Hematopoietic multipotent progenitor cell treated with erythropoietin and hydrocortisone succinate and interleukin-3 and kit ligand, for 4 days (in vitro differentiated cells): ENCODE measurements at regions not wholly inside any gene's neighbourhood (a gene's known extent, or its start where the extent isn't known, plus 50 kb on each side); places are given as distances from the start of the nearest gene placed in this dataset.

Experiments
- DNase-seq: peaks from one replicate; pipeline ENCODE4 v3.0.0-alpha.2; 2015

GRCh38 chr6:74145931-74146330, 449.9 kb downstream of the CD109 start:
- DNase-seq, result no peak

- no peak for DNase-seq
Measured at GRCh38 chr6:74137911-74138310, 441.9 kb downstream of the CD109 start.

GRCh38 chr6:74134327-74134726, 438.3 kb downstream of the CD109 start:
- DNase-seq, result no peak

GRCh38 chr6:74133073-74133472, 437.1 kb downstream of the CD109 start:
- DNase-seq, result no peak

GRCh38 chr6:74130641-74131040, 434.6 kb downstream of the CD109 start:
- DNase-seq, result no peak

- DNase-seq, result no peak
Measured at GRCh38 chr6:74128536-74128935, 432.5 kb downstream of the CD109 start.

GRCh38 chr6:74117113-74117512, 421.1 kb downstream of the CD109 start:
- DNase-seq, result no peak

GRCh38 chr6:74115674-74116073, 419.7 kb downstream of the CD109 start:
- no peak for DNase-seq

- DNase-seq, result no peak
Measured at GRCh38 chr6:74114428-74114827, 418.4 kb downstream of the CD109 start.

- no peak for DNase-seq
Measured at GRCh38 chr6:74113901-74114300, 417.9 kb downstream of the CD109 start.

GRCh38 chr6:74103417-74103816, 407.4 kb downstream of the CD109 start:
- DNase-seq, result no peak

GRCh38 chr6:74100719-74101287, 404.8 kb downstream of the CD109 start:
- no peak for DNase-seq

- no peak for DNase-seq
Measured at GRCh38 chr6:74096329-74096728, 400.3 kb downstream of the CD109 start.

- DNase-seq, result no peak
Measured at GRCh38 chr6:74093361-74093760, 397.4 kb downstream of the CD109 start.

- DNase-seq, result no peak
Measured at GRCh38 chr6:74091794-74092157, 395.8 kb downstream of the CD109 start.

- peak; percentile 69 for DNase-seq
Measured at GRCh38 chr6:74091136-74091793, 395.3 kb downstream of the CD109 start.

- DNase-seq, result peak; percentile 3
Measured at GRCh38 chr6:74087899-74088298, 391.9 kb downstream of the CD109 start.

- DNase-seq, result no peak
Measured at GRCh38 chr6:74075896-74076295, 379.9 kb downstream of the CD109 start.

- no peak for DNase-seq
Measured at GRCh38 chr6:74075323-74075722, 379.3 kb downstream of the CD109 start.

GRCh38 chr6:74074645-74075044, 378.6 kb downstream of the CD109 start:
- no peak for DNase-seq

- DNase-seq, result no peak
Measured at GRCh38 chr6:74073999-74074398, 378.0 kb downstream of the CD109 start.

- no peak for DNase-seq
Measured at GRCh38 chr6:74073429-74073828, 377.4 kb downstream of the CD109 start.

- DNase-seq, result no peak
Measured at GRCh38 chr6:74071214-74071613, 375.2 kb downstream of the CD109 start.

GRCh38 chr6:74070711-74071110, 374.7 kb downstream of the CD109 start:
- no peak for DNase-seq

- DNase-seq, result no peak
Measured at GRCh38 chr6:74070091-74070490, 374.1 kb downstream of the CD109 start.
